ENCODE measurements at regions not wholly inside any gene's neighbourhood (a gene's known extent, or its start where the extent isn't known, plus 50 kb on each side); places are given as distances from the start of the nearest gene placed in this dataset.
"Not testable (repeated sequence)": the region's sequence is repeated elsewhere in the genome, so short reads cannot be mapped to it uniquely, and the experiment has no call there.

GRCh38 chr9:62798884-62799850 lies 1609.3 kb downstream of the SPATA31A7 start:
- H3K36me3 ChIP-seq (ENCODE audit: control insufficient read depth, insufficient read depth, low read length); H3K9ac ChIP-seq (ENCODE audit: low read depth, low read length); H3K9me3 ChIP-seq (ENCODE audit: control insufficient read depth, insufficient read depth, low read length); H3K4me1 ChIP-seq (ENCODE audit: control insufficient read depth, insufficient read depth, low read length); H3K27ac ChIP-seq (ENCODE audit: low read depth, low read length): not testable (repeated sequence)
- 0 out of 2 replicates have a peak overlapping the region, but pooled peaks have one; percentile 51 for H3K4me3 ChIP-seq (ENCODE audit: low read depth, low read length)
- H3K27me3 ChIP-seq (ENCODE audit: control insufficient read depth, insufficient read depth, low read length) = peaks cover 56% of the 10 kb centered on the region

- not testable (repeated sequence) for H3K4me1 ChIP-seq (ENCODE audit: control insufficient read depth, insufficient read depth, low read length); H3K9ac ChIP-seq (ENCODE audit: low read depth, low read length); H3K36me3 ChIP-seq (ENCODE audit: control insufficient read depth, insufficient read depth, low read length); H3K27ac ChIP-seq (ENCODE audit: low read depth, low read length); H3K9me3 ChIP-seq (ENCODE audit: control insufficient read depth, insufficient read depth, low read length)
- peak overlapping the region; percentile 51; the same call in 1 of the 2 replicates for H3K4me3 ChIP-seq (ENCODE audit: low read depth, low read length)
- H3K27me3 ChIP-seq (ENCODE audit: control insufficient read depth, insufficient read depth, low read length) = peaks cover 63% of the 10 kb centered on the region
Observed at GRCh38 chr9:62799851-62800371, 1610.1 kb downstream of the SPATA31A7 start.

- peaks cover 71% of the 10 kb centered on the region for H3K27me3 ChIP-seq (ENCODE audit: control insufficient read depth, insufficient read depth, low read length)
- not testable (repeated sequence) for H3K27ac ChIP-seq (ENCODE audit: low read depth, low read length); H3K4me1 ChIP-seq (ENCODE audit: control insufficient read depth, insufficient read depth, low read length); H3K9ac ChIP-seq (ENCODE audit: low read depth, low read length); H3K36me3 ChIP-seq (ENCODE audit: control insufficient read depth, insufficient read depth, low read length); H3K9me3 ChIP-seq (ENCODE audit: control insufficient read depth, insufficient read depth, low read length)
- H3K4me3 ChIP-seq (ENCODE audit: low read depth, low read length) = peak overlapping the region; percentile 71; the same call in 1 of the 2 replicates
Observed at GRCh38 chr9:62800451-62801371, 1610.9 kb downstream of the SPATA31A7 start.

DNA sequence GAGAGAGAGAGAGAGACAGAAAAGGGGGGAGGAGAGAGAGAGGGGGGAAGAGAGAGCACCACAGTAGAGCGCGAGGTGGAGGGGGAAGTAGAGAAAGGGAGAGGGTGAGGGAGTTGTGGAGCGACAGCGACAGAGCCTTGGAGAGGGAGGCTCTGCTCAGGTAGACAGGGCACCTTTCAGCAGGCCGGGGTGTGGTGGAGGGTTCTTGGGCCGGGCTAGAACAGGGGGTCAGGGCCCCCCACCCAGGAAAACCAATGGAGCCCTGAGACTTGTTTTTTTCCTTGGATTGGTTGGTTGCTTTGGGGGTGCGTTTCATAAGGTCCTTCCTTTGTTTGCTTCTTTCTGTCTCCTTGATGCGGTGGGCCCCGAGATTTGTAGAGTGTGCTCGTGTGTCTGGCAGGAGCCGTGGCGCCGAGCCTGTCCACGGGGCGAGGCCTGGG lies 1611.6 kb downstream of the SPATA31A7 start:
- not testable (repeated sequence) for H3K27ac ChIP-seq (ENCODE audit: low read depth, low read length); H3K36me3 ChIP-seq (ENCODE audit: control insufficient read depth, insufficient read depth, low read length); H3K9ac ChIP-seq (ENCODE audit: low read depth, low read length); H3K4me1 ChIP-seq (ENCODE audit: control insufficient read depth, insufficient read depth, low read length); H3K9me3 ChIP-seq (ENCODE audit: control insufficient read depth, insufficient read depth, low read length)
- H3K27me3 ChIP-seq (ENCODE audit: control insufficient read depth, insufficient read depth, low read length) = peaks cover 78% of the 10 kb centered on the region
- peak overlapping the region; percentile 71 for H3K4me3 ChIP-seq (ENCODE audit: low read depth, low read length)

DNA sequence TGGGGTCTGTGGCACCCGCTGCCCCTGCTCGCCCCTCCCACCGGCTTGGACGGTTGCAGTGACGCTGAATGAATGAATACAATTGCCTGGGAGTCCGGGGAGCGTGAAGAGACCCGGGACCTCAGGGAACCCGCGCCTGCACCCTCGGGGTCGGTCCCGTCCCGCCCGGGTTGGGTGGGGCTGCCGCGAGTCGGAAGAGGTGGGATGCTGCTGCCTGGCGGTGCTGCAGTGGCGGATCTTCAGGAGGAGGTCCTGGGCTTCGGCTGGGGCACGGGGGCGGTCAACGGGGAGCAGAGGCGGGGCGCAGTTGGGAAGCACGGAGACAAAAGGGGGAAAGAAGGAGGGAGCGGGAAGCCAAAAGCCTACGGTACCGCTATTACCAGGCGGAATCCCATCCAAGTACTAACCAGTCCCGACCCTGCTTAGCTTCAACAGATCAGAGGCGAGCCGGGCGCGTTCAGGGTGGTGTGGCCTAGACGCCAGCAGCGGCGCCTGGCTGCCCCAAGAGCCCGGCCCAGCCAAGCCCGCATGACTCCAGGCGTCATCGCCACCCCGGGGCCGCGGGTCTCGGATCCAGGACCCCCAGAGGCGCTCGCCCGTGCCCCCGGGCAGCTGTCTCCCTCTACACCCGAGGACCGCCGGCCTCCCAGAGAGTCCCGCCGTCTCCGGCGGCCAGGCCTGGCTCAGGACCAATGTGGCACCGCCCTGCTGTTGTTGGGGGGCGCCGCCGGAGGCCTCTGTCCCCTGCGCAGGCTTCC lies 1612.3 kb downstream of the SPATA31A7 start:
- H3K9me3 ChIP-seq (ENCODE audit: control insufficient read depth, insufficient read depth, low read length); H3K27ac ChIP-seq (ENCODE audit: low read depth, low read length); H3K4me1 ChIP-seq (ENCODE audit: control insufficient read depth, insufficient read depth, low read length); H3K36me3 ChIP-seq (ENCODE audit: control insufficient read depth, insufficient read depth, low read length); H3K9ac ChIP-seq (ENCODE audit: low read depth, low read length): not testable (repeated sequence)
- Histone ChIP-seq H3K27me3 (ENCODE audit: control insufficient read depth, insufficient read depth, low read length) (peaks cover 82% of the 10 kb centered on the region), H3K4me3 (ENCODE audit: low read depth, low read length) (peak overlapping the region; percentile 71)

DNA sequence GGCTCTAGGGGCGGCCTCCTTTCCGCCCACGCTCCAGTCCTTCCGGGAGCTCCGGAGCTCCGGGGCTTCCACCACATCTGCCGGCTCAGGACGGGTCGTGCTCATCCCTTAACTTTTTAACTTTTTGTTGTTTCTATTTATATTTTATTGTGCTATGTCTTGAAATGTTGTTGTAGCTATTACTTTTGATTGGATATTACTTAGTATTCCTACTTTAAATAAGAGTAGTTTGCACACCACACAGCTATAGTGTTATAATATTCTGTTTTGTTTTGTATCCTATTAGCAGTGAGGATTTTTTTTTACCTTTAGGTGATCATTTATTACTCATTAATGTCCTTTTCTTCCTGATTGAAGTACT lies 1612.9 kb downstream of the SPATA31A7 start:
- not testable (repeated sequence) for H3K36me3 ChIP-seq (ENCODE audit: control insufficient read depth, insufficient read depth, low read length); H3K9me3 ChIP-seq (ENCODE audit: control insufficient read depth, insufficient read depth, low read length); H3K4me1 ChIP-seq (ENCODE audit: control insufficient read depth, insufficient read depth, low read length); H3K9ac ChIP-seq (ENCODE audit: low read depth, low read length); H3K27ac ChIP-seq (ENCODE audit: low read depth, low read length)
- Histone ChIP-seq H3K4me3 (ENCODE audit: low read depth, low read length) (peak overlapping the region; percentile 71), H3K27me3 (ENCODE audit: control insufficient read depth, insufficient read depth, low read length) (peaks cover 87% of the 10 kb centered on the region)

GRCh38 chr9:62803099-62803498 lies 1613.3 kb downstream of the SPATA31A7 start:
- H3K9ac ChIP-seq (ENCODE audit: low read depth, low read length); H3K36me3 ChIP-seq (ENCODE audit: control insufficient read depth, insufficient read depth, low read length); H3K9me3 ChIP-seq (ENCODE audit: control insufficient read depth, insufficient read depth, low read length); H3K4me1 ChIP-seq (ENCODE audit: control insufficient read depth, insufficient read depth, low read length); H3K27ac ChIP-seq (ENCODE audit: low read depth, low read length): not testable (repeated sequence)
- Histone ChIP-seq H3K4me3 (ENCODE audit: low read depth, low read length) (peak overlapping the region; percentile 19; the same call in 1 of the 2 replicates), H3K27me3 (ENCODE audit: control insufficient read depth, insufficient read depth, low read length) (peaks cover 91% of the 10 kb centered on the region)

DNA sequence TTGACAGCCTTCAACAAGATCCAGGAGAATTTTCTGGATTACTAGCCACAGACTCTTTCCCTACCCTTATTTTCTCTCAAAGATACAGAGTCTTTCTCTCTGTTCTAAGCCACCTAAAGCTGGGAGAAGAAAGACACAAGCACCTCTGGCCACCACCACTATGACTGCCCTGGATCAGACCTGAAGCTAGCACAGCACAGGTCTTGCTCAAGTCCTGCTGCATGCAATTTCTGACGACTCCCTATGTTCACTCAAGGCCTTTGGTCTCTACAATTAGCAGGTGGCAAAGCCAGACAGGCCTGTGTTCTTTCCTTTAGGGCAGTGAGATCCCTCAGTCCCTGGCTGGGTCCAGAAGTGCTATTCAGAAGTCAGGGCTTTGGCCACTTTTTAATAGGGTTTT lies 1614.5 kb downstream of the SPATA31A7 start:
- peaks cover 94% of the 10 kb centered on the region for H3K27me3 ChIP-seq (ENCODE audit: control insufficient read depth, insufficient read depth, low read length)
- H3K27ac ChIP-seq (ENCODE audit: low read depth, low read length) = not testable (repeated sequence)

GRCh38 chr9:62807424-62807823 lies 1617.6 kb downstream of the SPATA31A7 start:
- not testable (repeated sequence) for H3K9me3 ChIP-seq (ENCODE audit: control insufficient read depth, insufficient read depth, low read length); H3K9ac ChIP-seq (ENCODE audit: low read depth, low read length); H3K27ac ChIP-seq (ENCODE audit: low read depth, low read length); H3K4me1 ChIP-seq (ENCODE audit: control insufficient read depth, insufficient read depth, low read length); H3K4me3 ChIP-seq (ENCODE audit: low read depth, low read length); H3K36me3 ChIP-seq (ENCODE audit: control insufficient read depth, insufficient read depth, low read length)
- H3K27me3 ChIP-seq (ENCODE audit: control insufficient read depth, insufficient read depth, low read length) = peaks cover 86% of the 10 kb centered on the region

More for the DNA sequence above, 1614.5 kb downstream of the SPATA31A7 start:
- H3K4me3 ChIP-seq (ENCODE audit: low read depth, low read length); H3K36me3 ChIP-seq (ENCODE audit: control insufficient read depth, insufficient read depth, low read length); H3K4me1 ChIP-seq (ENCODE audit: control insufficient read depth, insufficient read depth, low read length); H3K9ac ChIP-seq (ENCODE audit: low read depth, low read length); H3K9me3 ChIP-seq (ENCODE audit: control insufficient read depth, insufficient read depth, low read length): not testable (repeated sequence)

DNA sequence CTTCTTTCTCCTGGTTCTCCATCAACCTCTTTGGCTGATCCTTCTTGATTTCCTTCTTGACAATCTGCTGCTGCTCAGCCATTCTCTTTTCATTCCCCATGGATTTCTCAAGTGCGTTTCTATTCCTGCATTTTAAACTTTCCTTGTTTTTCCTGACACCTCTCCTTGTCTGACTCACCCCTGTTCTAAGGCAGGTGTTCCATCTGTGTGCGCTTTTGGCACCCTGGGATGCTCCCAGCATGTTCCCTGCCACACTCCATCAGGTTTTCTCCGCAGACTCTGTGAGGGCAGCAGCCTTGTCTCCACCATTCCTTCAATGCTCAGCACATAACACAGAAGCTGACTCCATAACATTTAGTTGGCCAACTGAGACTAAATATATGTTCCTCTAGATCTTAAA lies 1618.2 kb downstream of the SPATA31A7 start:
- H3K36me3 ChIP-seq (ENCODE audit: control insufficient read depth, insufficient read depth, low read length); H3K9me3 ChIP-seq (ENCODE audit: control insufficient read depth, insufficient read depth, low read length); H3K9ac ChIP-seq (ENCODE audit: low read depth, low read length); H3K4me3 ChIP-seq (ENCODE audit: low read depth, low read length); H3K27ac ChIP-seq (ENCODE audit: low read depth, low read length); H3K4me1 ChIP-seq (ENCODE audit: control insufficient read depth, insufficient read depth, low read length): not testable (repeated sequence)
- peaks cover 84% of the 10 kb centered on the region for H3K27me3 ChIP-seq (ENCODE audit: control insufficient read depth, insufficient read depth, low read length)

Measured in HUES48 (cell line).